ENCODE measurements at regions not wholly inside any gene's neighbourhood (a gene's known extent, or its start where the extent isn't known, plus 50 kb on each side); places are given as distances from the start of the nearest gene placed in this dataset.

- no peak for DNase-seq
Observed at GRCh38 chr11:116171271-116172140, 601.3 kb downstream of the BUD13 start.

GRCh38 chr11:116170526-116171120, 602.2 kb downstream of the BUD13 start:
- no peak for DNase-seq

- DNase-seq = no peak
Observed at GRCh38 chr11:116169776-116170175, 603.0 kb downstream of the BUD13 start.

- DNase-seq = no peak
Observed at GRCh38 chr11:116168459-116168787, 604.4 kb downstream of the BUD13 start.

GRCh38 chr11:116167706-116168458, 604.9 kb downstream of the BUD13 start:
- DNase-seq = no peak

- DNase-seq = no peak
Observed at GRCh38 chr11:116166573-116167465, 606.0 kb downstream of the BUD13 start.

- no peak for DNase-seq
Observed at GRCh38 chr11:116164843-116165242, 607.9 kb downstream of the BUD13 start.

GRCh38 chr11:116162886-116163230, 609.9 kb downstream of the BUD13 start:
- DNase-seq = no peak

- no peak for DNase-seq
Observed at GRCh38 chr11:116162086-116162885, 610.5 kb downstream of the BUD13 start.

GRCh38 chr11:116148645-116149044, 624.1 kb downstream of the BUD13 start:
- no peak for DNase-seq

GRCh38 chr11:116148056-116148455, 624.7 kb downstream of the BUD13 start:
- no peak for DNase-seq

- DNase-seq = no peak
Observed at GRCh38 chr11:116145187-116145865, 627.5 kb downstream of the BUD13 start.

GRCh38 chr11:116144387-116144958, 628.3 kb downstream of the BUD13 start:
- DNase-seq = no peak

- no peak for DNase-seq
Observed at GRCh38 chr11:116138280-116138679, 634.1 kb upstream of the CADM1 start.

GRCh38 chr11:116137753-116138152, 633.5 kb upstream of the CADM1 start:
- DNase-seq = no peak

- DNase-seq = no peak
Observed at GRCh38 chr11:116136987-116137674, 632.9 kb upstream of the CADM1 start.

- no peak for DNase-seq
Observed at GRCh38 chr11:116135891-116136290, 631.7 kb upstream of the CADM1 start.

- DNase-seq = no peak
Observed at GRCh38 chr11:116134450-116134849, 630.2 kb upstream of the CADM1 start.

- no peak for DNase-seq
Observed at GRCh38 chr11:116132273-116132978, 628.2 kb upstream of the CADM1 start.

GRCh38 chr11:116130122-116130521, 625.9 kb upstream of the CADM1 start:
- no peak for DNase-seq

Measured in activated T-cell treated with anti-CD3 and anti-CD28 coated beads for 4 hours (primary cell).